Spleen (tissue), 11 donors: ENCODE measurements at regions not wholly inside any gene's neighbourhood (a gene's known extent, or its start where the extent isn't known, plus 50 kb on each side); places are given as distances from the start of the nearest gene placed in this dataset.

Experiments used
- DNase-seq: peaks from one replicate; pipeline ENCODE4 v3.0.0-alpha.2; 2020
- H3K27ac ChIP-seq, 8 donors: fragments of 200-600 bp; sonication (generic) in 7 of 8; 1 replicate in 4 of 8; 2 replicates in 4 of 8; pipeline versions ENCODE4 v1.5.0 to v1.8.0; 2016 to 2021; ENCODE audit warnings: inconsistent platforms in 4 of 8, mild to moderate bottlenecking in 4 of 8, moderate library complexity in 1 of 8
- H3K27me3 ChIP-seq, 7 donors: fragments of 200-600 bp; sonication (generic) in 6 of 7; replicated peaks in 1 of 7; 1 replicate in 4 of 7; 2 replicates in 3 of 7; pipeline versions ENCODE4 v1.5.0 to v1.8.0; 2016 to 2021; ENCODE audit warnings: inconsistent platforms in 3 of 7, mild to moderate bottlenecking in 1 of 7
- H3K36me3 ChIP-seq, 6 donors: fragments of 200-600 bp; sonication (generic) in 5 of 6; 1 replicate in 4 of 6; 2 replicates in 2 of 6; pipeline versions ENCODE4 v1.5.0 to v1.8.0; 2016 to 2021; ENCODE audit warnings: inconsistent platforms in 2 of 6
- H3K4me1 ChIP-seq, 6 donors: fragments of 200-600 bp; sonication (generic) in 5 of 6; 1 replicate in 3 of 6; 2 replicates in 3 of 6; pipeline versions ENCODE4 v1.5.0 to v1.8.0; 2016 to 2021; ENCODE audit warnings: inconsistent platforms in 3 of 6
- H3K4me3 ChIP-seq, 8 donors: fragments of 200-600 bp; sonication (generic) in 7 of 8; 1 replicate in 4 of 8; 2 replicates in 4 of 8; pipeline versions ENCODE4 v1.5.0 to v1.8.0; 2016 to 2021; ENCODE audit warnings: inconsistent platforms in 4 of 8, mild to moderate bottlenecking in 4 of 8, moderate library complexity in 2 of 8
- H3K9me3 ChIP-seq, 8 donors: fragments of 200-600 bp; sonication (generic) in 7 of 8; 1 replicate in 4 of 8; 2 replicates in 4 of 8; pipeline versions ENCODE4 v1.5.0 to v1.8.0; 2016 to 2021; ENCODE audit warnings: inconsistent platforms in 4 of 8
- POLR2A ChIP-seq, 3 donors: fragments of 450-650 bp; IDR thresholded peaks; one replicate each; pipeline ENCODE4 v1.5.1; 2017; ENCODE audit warnings: antibody characterized with exemption in 3 of 3, mild to moderate bottlenecking in 1 of 3
- POLR2AphosphoS5 ChIP-seq, 3 donors: sonication (generic); formaldehyde crosslinking; IDR thresholded peaks; one replicate each; pipeline ENCODE4 v1.5.1; 2017; ENCODE audit warnings: antibody characterized with exemption in 3 of 3
- WGBS, 5 donors: extraction: QIAGEN DNeasy Blood & Tissue Kit in 3 of 5; methylation state at CpG; one replicate each; pipeline versions ENCODE4 v1.1.5 to v1.1.7; 2013 to 2018; 5-methylcytosine and 5-hydroxymethylcytosine counted together
- intact Hi-C: fragments of 100-400 bp; cut with DNase I; formaldehyde crosslinking; loops from one replicate; pipeline ENCODE4 v1.15.0; 2023; ENCODE audit warnings: low total_unique reads
- TF ChIP-seq, protein P1 (sequence below), 11 experiments: fragments of 200-600 bp in 7 of 11; fragments of 450-650 bp in 4 of 11; sonication (generic) in 4 of 11; IDR thresholded peaks in 8 of 11; conservative IDR thresholded peaks in 3 of 11; 1 replicate in 7 of 11; 2 replicates in 4 of 11; pipeline versions ENCODE4 v1.4.0 to v1.8.0; 2016 to 2021; ENCODE audit warnings: antibody characterized with exemption in 11 of 11, inconsistent platforms in 4 of 11, mild to moderate bottlenecking in 1 of 11
- donor health status: healthy with polysubstance abuse.
- donor health status: DM: no; HTN: no; CAD: no; lungs with moderate emphysema.
- donor health status: DM: no; HTN: no; CAD: no.
- donor health status: Bipolar disorder and iron deficiency.
- donor health status: healthy.
- donor health status: DM: no; HTN: no; CAD: no.
- donor health status: DM: yes; HTN: yes; CAD: no.

DNA sequence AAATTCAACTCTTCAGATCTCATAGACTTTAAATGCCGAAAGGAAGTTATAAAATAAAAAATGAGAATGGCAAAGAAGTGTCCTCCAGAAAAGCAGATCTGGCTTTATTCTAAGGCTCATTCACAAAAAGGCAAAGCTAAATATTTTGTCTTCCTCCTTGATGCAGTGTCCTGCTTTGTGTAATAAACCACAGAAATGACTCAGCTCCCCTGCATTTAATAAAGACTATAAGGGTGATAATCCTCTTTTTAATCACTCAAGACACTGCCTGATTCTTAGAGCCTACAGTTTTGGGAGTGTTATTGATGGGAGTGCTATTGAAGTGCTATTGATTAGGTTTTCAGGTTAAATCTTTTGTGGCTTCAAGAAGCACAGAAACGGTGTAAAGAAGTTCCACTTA is 482.0 kb downstream of the PCDH20 start:
- H3K4me1 ChIP-seq: no peaks in the 10 kb centered on the region
- H3K27ac ChIP-seq: no peak overlapping the region
- intact Hi-C loops: no loop called here
- WGBS, 5 donors: 65 to 79% (median 68%) methylated on average over 2 of the region's 2 CpGs
- H3K36me3 ChIP-seq: no peaks in the 10 kb centered on the region
- H3K4me3 ChIP-seq: no peak overlapping the region
- DNase-seq: no peak
- H3K9me3 ChIP-seq: peaks cover 0 to 3% (median 0%) of the 10 kb centered on the region in 8 donors
- TF ChIP-seq, protein P1, sequence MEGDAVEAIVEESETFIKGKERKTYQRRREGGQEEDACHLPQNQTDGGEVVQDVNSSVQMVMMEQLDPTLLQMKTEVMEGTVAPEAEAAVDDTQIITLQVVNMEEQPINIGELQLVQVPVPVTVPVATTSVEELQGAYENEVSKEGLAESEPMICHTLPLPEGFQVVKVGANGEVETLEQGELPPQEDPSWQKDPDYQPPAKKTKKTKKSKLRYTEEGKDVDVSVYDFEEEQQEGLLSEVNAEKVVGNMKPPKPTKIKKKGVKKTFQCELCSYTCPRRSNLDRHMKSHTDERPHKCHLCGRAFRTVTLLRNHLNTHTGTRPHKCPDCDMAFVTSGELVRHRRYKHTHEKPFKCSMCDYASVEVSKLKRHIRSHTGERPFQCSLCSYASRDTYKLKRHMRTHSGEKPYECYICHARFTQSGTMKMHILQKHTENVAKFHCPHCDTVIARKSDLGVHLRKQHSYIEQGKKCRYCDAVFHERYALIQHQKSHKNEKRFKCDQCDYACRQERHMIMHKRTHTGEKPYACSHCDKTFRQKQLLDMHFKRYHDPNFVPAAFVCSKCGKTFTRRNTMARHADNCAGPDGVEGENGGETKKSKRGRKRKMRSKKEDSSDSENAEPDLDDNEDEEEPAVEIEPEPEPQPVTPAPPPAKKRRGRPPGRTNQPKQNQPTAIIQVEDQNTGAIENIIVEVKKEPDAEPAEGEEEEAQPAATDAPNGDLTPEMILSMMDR (IDR thresholded peaks at IDR 0.05 in 8 of 11, conservative IDR thresholded peaks at IDR 0.05 in 3 of 11): no peak
- TF ChIP-seq POLR2AphosphoS5 (IDR thresholded peaks at IDR 0.05): no peak
- no peak for TF ChIP-seq POLR2A (IDR thresholded peaks at IDR 0.05)
- H3K27me3 ChIP-seq: no peaks in the 10 kb centered on the region

DNA sequence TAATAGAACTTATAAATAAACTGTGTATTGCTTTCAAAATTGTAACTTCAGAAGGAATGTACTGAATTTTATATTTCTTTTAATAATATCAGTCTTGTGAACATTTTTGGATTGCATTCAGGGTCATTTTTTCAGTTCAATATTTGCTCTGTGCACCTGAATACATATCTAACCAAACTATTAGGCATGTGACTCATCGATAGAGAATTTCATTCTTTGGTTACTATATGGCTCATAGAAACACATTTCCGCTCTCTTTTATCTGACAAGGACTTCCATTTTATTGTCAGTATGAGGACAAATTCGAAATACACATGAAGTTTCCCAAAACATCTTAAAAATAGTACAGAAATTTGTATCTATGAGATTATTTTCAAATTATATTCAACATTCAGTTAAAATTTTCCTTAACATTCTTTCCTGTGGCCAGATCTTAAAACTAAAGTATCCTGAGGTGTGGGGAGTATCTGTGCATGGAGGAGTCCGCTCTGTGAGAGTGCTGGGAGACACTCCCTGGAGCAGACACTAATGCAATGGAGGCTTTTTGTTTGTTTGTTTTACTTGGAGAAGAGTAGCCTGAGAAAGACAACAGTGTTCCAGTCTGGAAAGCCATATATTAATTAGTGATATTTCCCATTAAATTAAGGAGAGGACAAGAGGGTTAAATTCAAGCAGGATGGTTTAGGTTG is 483.6 kb downstream of the PCDH20 start:
- 58 to 73% (median 62%) methylated on average over 4 of the region's 4 CpGs for whole genome bisulfite sequencing, 5 donors
- TF ChIP-seq, protein P1 (IDR thresholded peaks at IDR 0.05 in 8 of 11, conservative IDR thresholded peaks at IDR 0.05 in 3 of 11): no peak
- no peak for TF ChIP-seq POLR2AphosphoS5 (IDR thresholded peaks at IDR 0.05)
- no peak for TF ChIP-seq POLR2A (IDR thresholded peaks at IDR 0.05)
- no peak overlapping the region for H3K27ac ChIP-seq
- H3K9me3 ChIP-seq: peaks cover 0 to 3% (median 0%) of the 10 kb centered on the region in 8 donors
- no peak overlapping the region for H3K4me3 ChIP-seq
- no peaks in the 10 kb centered on the region for H3K4me1 ChIP-seq
- no peak for DNase-seq
- no peaks in the 10 kb centered on the region for H3K36me3 ChIP-seq
- no peaks in the 10 kb centered on the region for H3K27me3 ChIP-seq
- intact Hi-C loops: no loop called here

DNA sequence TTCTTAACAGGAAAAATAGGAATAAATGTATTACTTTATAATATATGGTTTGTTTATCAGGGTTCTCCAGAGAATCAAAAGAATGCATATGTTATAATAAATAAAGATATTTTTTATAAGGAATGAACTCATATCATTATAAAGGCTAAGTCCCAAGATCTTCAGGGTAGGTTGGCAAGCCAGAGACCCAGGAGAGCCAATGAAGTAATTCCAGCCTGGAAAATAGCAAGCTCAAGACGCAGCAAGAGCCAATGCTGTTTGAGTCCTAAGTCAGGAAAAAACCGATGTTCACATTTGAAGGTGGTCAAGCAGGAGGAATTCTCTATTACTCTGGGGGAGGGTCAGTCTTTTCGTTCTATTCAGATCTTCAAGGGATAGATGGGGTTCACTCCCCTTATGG is 490.0 kb downstream of the PCDH20 start:
- H3K27ac ChIP-seq: no peak overlapping the region
- no peak overlapping the region for H3K4me3 ChIP-seq
- H3K4me1 ChIP-seq: no peaks in the 10 kb centered on the region
- no peaks in the 10 kb centered on the region for H3K9me3 ChIP-seq
- H3K36me3 ChIP-seq: no peaks in the 10 kb centered on the region
- DNase-seq: no peak
- TF ChIP-seq POLR2A (IDR thresholded peaks at IDR 0.05) (no peak), POLR2AphosphoS5 (IDR thresholded peaks at IDR 0.05) (no peak)
- TF ChIP-seq, protein P1 (IDR thresholded peaks at IDR 0.05 in 8 of 11, conservative IDR thresholded peaks at IDR 0.05 in 3 of 11): no peak
- H3K27me3 ChIP-seq: no peaks in the 10 kb centered on the region
- WGBS, 5 donors: 79 to 90% (median 86%) methylated on average over 3 of the region's 3 CpGs
- intact Hi-C loops: no loop called here

DNA sequence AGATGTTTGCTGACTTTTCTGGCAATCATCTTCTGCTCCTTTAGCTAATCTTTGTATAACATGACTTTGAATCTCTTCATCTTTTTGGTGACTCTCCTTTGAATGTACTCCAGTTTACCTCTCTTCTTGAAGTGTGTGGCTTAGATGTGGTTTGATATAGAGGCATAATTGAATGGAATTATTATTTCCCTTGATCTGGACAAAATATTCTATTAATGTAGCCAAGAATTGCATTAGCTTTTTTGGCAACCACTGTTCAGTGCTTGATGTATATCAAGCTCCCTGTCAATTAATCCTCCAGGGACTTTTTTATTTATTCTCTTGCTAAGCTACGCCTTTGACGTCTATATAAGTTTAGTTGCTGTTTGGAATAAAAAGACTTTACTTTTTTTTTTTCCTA is 490.8 kb downstream of the PCDH20 start:
- intact Hi-C loops: no loop called here
- no peak for TF ChIP-seq POLR2A (IDR thresholded peaks at IDR 0.05)
- TF ChIP-seq, protein P1 (IDR thresholded peaks at IDR 0.05 in 8 of 11, conservative IDR thresholded peaks at IDR 0.05 in 3 of 11): no peak
- no peak for TF ChIP-seq POLR2AphosphoS5 (IDR thresholded peaks at IDR 0.05)
- WGBS, 5 donors: 87 to 97% (median 91%) methylated on average over 2 of the region's 2 CpGs

More for the DNA sequence above, 490.8 kb downstream of the PCDH20 start:
- no peak for DNase-seq
- Histone ChIP-seq H3K9me3 (no peaks in the 10 kb centered on the region), H3K4me1 (no peaks in the 10 kb centered on the region), H3K36me3 (no peaks in the 10 kb centered on the region), H3K27ac (no peak overlapping the region), H3K4me3 (no peak overlapping the region), H3K27me3 (no peaks in the 10 kb centered on the region)
